ENCODE measurements at regions not wholly inside any gene's neighbourhood (a gene's known extent, or its start where the extent isn't known, plus 50 kb on each side); places are given as distances from the start of the nearest gene placed in this dataset.
"Not testable (repeated sequence)": the region's sequence is repeated elsewhere in the genome, so short reads cannot be mapped to it uniquely, and the experiment has no call there.

DNA sequence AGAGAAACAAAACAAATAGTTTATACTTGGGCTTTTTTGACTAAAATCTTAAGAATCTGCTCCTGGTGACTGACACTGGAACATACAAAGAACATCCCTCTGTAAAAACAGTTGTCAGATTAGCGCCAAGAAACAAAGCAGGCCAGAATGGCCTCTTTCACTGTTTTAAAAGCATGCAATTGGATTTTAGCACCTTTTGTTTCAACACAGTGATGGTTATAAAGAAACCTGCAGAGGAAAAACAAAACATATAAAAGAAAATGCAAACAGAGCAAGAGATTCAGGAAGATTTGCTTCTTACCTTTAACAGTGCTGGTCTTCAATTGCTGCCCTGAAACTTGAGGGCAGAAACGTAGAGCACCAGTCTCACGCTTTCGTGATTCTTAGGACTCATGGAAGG, 652.2 kb upstream of the KCND2 start:
- H3K9me3 ChIP-seq: no peaks in the 10 kb centered on the region
- no peak overlapping the region for H3K4me3 ChIP-seq
- no peaks in the 10 kb centered on the region for H3K4me1 ChIP-seq
- H3K36me3 ChIP-seq (replicated peaks): no peaks in the 10 kb centered on the region
- H3K27me3 ChIP-seq (ENCODE audit: low read depth): no peaks in the 10 kb centered on the region; the same call in 1 of the 2 replicates
- in situ Hi-C loops (cut with MboI; ENCODE audit: low sequenced_read_pairs): no loop called here
- no peak for DNase-seq (ENCODE audit: low spot score in 2 of 2)

- no peaks in the 10 kb centered on the region for H3K36me3 ChIP-seq (replicated peaks)
- H3K9me3 ChIP-seq: no peaks in the 10 kb centered on the region
- in situ Hi-C loops (cut with MboI; ENCODE audit: low sequenced_read_pairs): no loop called here
- no peak for DNase-seq (ENCODE audit: low spot score in 2 of 2)
- no peaks in the 10 kb centered on the region for H3K27me3 ChIP-seq (ENCODE audit: low read depth)
- H3K4me1 ChIP-seq: no peaks in the 10 kb centered on the region
- H3K4me3 ChIP-seq: no peak overlapping the region
These were observed 649.5 kb upstream of the KCND2 start for GRCh38 chr7:119623427-119623826.

- Histone ChIP-seq H3K36me3 (replicated peaks) (no peaks in the 10 kb centered on the region), H3K4me3 (no peak overlapping the region), H3K27me3 (ENCODE audit: low read depth) (no peaks in the 10 kb centered on the region), H3K9me3 (no peaks in the 10 kb centered on the region), H3K4me1 (no peaks in the 10 kb centered on the region)
- no peak for DNase-seq (ENCODE audit: low spot score in 2 of 2)
- in situ Hi-C loops (cut with MboI; ENCODE audit: low sequenced_read_pairs): no loop called here
These were observed 642.5 kb upstream of the KCND2 start for GRCh38 chr7:119630406-119630969.

DNA sequence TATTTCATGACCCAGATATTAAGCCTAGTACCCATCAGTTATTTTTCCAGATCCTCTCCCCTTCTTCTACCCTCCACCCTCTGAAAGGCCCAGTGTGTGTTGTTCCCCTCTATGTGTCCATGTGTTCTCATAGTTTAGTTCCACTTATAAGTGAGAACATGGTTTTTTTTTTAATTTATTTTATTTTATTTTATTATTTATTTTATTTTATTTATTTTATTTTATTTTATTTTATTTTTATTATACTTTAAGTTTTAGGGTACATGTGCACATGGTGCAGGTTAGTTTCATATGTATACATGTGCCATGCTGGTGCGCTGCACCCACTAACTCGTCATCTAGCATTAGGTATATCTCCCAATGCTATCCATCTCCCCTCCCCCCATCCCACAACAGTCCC, 639.2 kb upstream of the KCND2 start:
- H3K36me3 ChIP-seq (replicated peaks); H3K27me3 ChIP-seq (ENCODE audit: low read depth); H3K9me3 ChIP-seq; H3K4me3 ChIP-seq; DNase-seq (ENCODE audit: low spot score in 2 of 2); in situ Hi-C loops (cut with MboI; ENCODE audit: low sequenced_read_pairs); H3K4me1 ChIP-seq: not testable (repeated sequence)

DNA sequence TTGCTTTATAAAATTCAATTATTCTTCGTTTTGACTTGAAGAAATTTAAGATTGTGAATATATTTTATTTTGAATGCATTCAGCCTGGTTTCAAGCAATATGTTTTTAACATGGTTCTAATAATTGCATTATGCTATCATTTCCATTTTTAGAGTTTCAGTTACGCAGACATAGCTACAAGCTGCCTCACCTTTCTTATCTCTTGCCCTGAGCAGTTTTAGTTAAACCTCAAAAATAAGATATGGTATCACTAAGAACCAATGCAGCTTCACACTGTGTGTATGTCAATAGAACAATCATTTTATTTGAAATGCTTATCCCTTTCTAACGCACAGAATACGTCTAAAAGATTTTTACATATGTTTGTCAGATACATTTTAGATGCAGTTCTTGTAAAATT, 632.6 kb upstream of the KCND2 start:
- no peak overlapping the region for H3K4me3 ChIP-seq
- no peaks in the 10 kb centered on the region for H3K4me1 ChIP-seq
- H3K9me3 ChIP-seq: no peaks in the 10 kb centered on the region
- H3K36me3 ChIP-seq (replicated peaks): no peaks in the 10 kb centered on the region
- DNase-seq (ENCODE audit: low spot score in 2 of 2): no peak
- no peaks in the 10 kb centered on the region for H3K27me3 ChIP-seq (ENCODE audit: low read depth)
- in situ Hi-C loops (cut with MboI; ENCODE audit: low sequenced_read_pairs): no loop called here

DNA sequence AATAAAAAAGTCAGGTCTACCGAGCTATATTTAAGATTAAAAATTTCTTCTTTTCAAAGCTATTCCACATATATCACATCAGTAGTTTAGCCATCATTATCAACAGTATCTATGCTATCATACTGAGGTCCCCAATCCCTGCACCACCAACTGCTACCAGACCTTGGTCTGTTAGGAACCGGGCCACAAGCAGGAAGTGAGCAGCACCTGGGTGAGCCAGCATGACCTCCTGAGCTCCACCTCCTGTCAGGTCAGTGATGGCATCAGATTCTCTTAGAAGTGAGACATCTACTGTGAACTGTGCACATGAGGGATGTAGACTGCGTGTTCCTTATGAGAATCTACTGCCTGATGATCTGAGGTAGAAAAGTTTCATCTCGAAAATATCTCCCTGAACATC, 632.1 kb upstream of the KCND2 start:
- H3K36me3 ChIP-seq (replicated peaks): no peaks in the 10 kb centered on the region
- in situ Hi-C loops (cut with MboI; ENCODE audit: low sequenced_read_pairs): no loop called here
- no peak for DNase-seq (ENCODE audit: low spot score in 2 of 2)
- H3K4me3 ChIP-seq: no peak overlapping the region
- no peaks in the 10 kb centered on the region for H3K27me3 ChIP-seq (ENCODE audit: low read depth)
- H3K9me3 ChIP-seq: no peaks in the 10 kb centered on the region
- no peaks in the 10 kb centered on the region for H3K4me1 ChIP-seq

- H3K9me3 ChIP-seq: no peaks in the 10 kb centered on the region
- H3K4me3 ChIP-seq: no peak overlapping the region
- no peaks in the 10 kb centered on the region for H3K4me1 ChIP-seq
- DNase-seq (ENCODE audit: low spot score in 2 of 2): no peak
- H3K27me3 ChIP-seq (ENCODE audit: low read depth): no peaks in the 10 kb centered on the region
- in situ Hi-C loops (cut with MboI; ENCODE audit: low sequenced_read_pairs): no loop called here
- no peaks in the 10 kb centered on the region for H3K36me3 ChIP-seq (replicated peaks)
These were observed 629.4 kb upstream of the KCND2 start for GRCh38 chr7:119643558-119643957.

- Histone ChIP-seq H3K4me1 (no peaks in the 10 kb centered on the region), H3K4me3 (no peak overlapping the region), H3K27me3 (ENCODE audit: low read depth) (no peaks in the 10 kb centered on the region), H3K9me3 (no peaks in the 10 kb centered on the region), H3K36me3 (replicated peaks) (no peaks in the 10 kb centered on the region)
- in situ Hi-C loops (cut with MboI; ENCODE audit: low sequenced_read_pairs): no loop called here
- no peak for DNase-seq (ENCODE audit: low spot score in 2 of 2)
These were observed 625.7 kb upstream of the KCND2 start for GRCh38 chr7:119647286-119647685.

- H3K36me3 ChIP-seq (replicated peaks); in situ Hi-C loops (cut with MboI; ENCODE audit: low sequenced_read_pairs); H3K9me3 ChIP-seq; H3K27me3 ChIP-seq (ENCODE audit: low read depth); DNase-seq (ENCODE audit: low spot score in 2 of 2); H3K4me1 ChIP-seq; H3K4me3 ChIP-seq: not testable (repeated sequence)
These were observed 624.2 kb upstream of the KCND2 start for GRCh38 chr7:119648752-119649151.

GRCh38 chr7:119660080-119660479, 612.9 kb upstream of the KCND2 start:
- no peak overlapping the region for H3K4me3 ChIP-seq
- no peaks in the 10 kb centered on the region for H3K27me3 ChIP-seq (ENCODE audit: low read depth)
- H3K4me1 ChIP-seq: no peaks in the 10 kb centered on the region
- no peaks in the 10 kb centered on the region for H3K36me3 ChIP-seq (replicated peaks)
- in situ Hi-C loops (cut with MboI; ENCODE audit: low sequenced_read_pairs): no loop called here
- DNase-seq (ENCODE audit: low spot score in 2 of 2): no peak
- no peaks in the 10 kb centered on the region for H3K9me3 ChIP-seq

DNA sequence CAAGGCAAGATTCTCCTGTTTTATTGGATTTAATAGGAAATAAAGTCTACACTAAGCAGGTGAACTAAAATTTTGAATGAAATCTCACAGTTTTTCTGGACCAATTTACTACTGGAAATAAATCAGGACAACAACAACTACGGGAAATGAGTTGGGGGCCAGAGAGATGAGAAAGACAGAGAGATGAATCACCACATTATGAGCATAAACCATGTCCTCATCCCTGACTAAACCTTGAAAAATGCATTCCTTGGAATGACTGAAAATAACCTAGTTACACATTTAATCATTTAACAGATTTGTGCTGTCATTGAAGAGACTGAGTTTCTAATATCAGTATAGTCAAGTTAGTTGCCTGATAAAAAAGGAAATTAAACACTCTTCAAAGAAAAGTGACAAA, 608.4 kb upstream of the KCND2 start:
- no peaks in the 10 kb centered on the region for H3K36me3 ChIP-seq (replicated peaks)
- H3K9me3 ChIP-seq: no peaks in the 10 kb centered on the region
- no peak for DNase-seq (ENCODE audit: low spot score in 2 of 2)
- no peaks in the 10 kb centered on the region for H3K4me1 ChIP-seq
- no peak overlapping the region for H3K4me3 ChIP-seq
- in situ Hi-C loops (cut with MboI; ENCODE audit: low sequenced_read_pairs): no loop called here
- no peaks in the 10 kb centered on the region for H3K27me3 ChIP-seq (ENCODE audit: low read depth)

DNA sequence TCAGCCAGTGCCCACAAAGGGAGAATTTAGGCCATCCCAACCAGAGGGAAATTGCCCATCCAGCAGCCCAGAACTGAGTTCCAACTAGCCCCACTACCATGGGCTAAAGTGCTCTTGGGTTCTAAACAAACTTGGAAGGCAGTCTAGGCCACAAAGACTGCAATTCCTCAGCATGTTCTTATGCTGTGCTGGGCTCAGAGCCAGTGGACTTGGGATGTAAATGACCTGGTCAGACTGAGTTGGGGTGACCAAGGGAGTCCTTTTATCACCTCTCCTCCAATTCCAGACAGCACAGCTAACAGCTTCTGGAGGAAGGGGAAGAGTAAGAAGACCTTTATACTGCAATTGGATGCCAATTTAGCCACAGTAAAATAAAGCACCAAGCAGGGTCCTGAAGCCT, 607.2 kb upstream of the KCND2 start:
- in situ Hi-C loops (cut with MboI; ENCODE audit: low sequenced_read_pairs): no loop called here
- no peak overlapping the region for H3K4me3 ChIP-seq
- H3K4me1 ChIP-seq: no peaks in the 10 kb centered on the region
- DNase-seq (ENCODE audit: low spot score in 2 of 2): no peak
- no peaks in the 10 kb centered on the region for H3K36me3 ChIP-seq (replicated peaks)
- no peaks in the 10 kb centered on the region for H3K27me3 ChIP-seq (ENCODE audit: low read depth)
- H3K9me3 ChIP-seq: no peaks in the 10 kb centered on the region

- no peak for DNase-seq (ENCODE audit: low spot score in 2 of 2)
- Histone ChIP-seq H3K36me3 (replicated peaks) (no peaks in the 10 kb centered on the region), H3K27me3 (ENCODE audit: low read depth) (peaks cover 9% of the 10 kb centered on the region), H3K4me1 (no peaks in the 10 kb centered on the region), H3K9me3 (no peaks in the 10 kb centered on the region), H3K4me3 (no peak overlapping the region)
- in situ Hi-C loops (cut with MboI; ENCODE audit: low sequenced_read_pairs): no loop called here
These were observed 591.6 kb upstream of the KCND2 start for GRCh38 chr7:119681336-119681735.

GRCh38 chr7:119684763-119685162, 588.2 kb upstream of the KCND2 start:
- no peaks in the 10 kb centered on the region for H3K9me3 ChIP-seq
- H3K36me3 ChIP-seq (replicated peaks): no peaks in the 10 kb centered on the region
- no peaks in the 10 kb centered on the region for H3K4me1 ChIP-seq
- in situ Hi-C loops (cut with MboI; ENCODE audit: low sequenced_read_pairs): no loop called here
- no peak overlapping the region for H3K4me3 ChIP-seq
- peaks cover 4% of the 10 kb centered on the region; the same call in 1 of the 2 replicates for H3K27me3 ChIP-seq (ENCODE audit: low read depth)
- DNase-seq (ENCODE audit: low spot score in 2 of 2): no peak

- no peaks in the 10 kb centered on the region for H3K27me3 ChIP-seq (ENCODE audit: low read depth)
These were observed 587.1 kb upstream of the KCND2 start for GRCh38 chr7:119685906-119686305.

More at GRCh38 chr7:119685906-119686305, 587.1 kb upstream of the KCND2 start:
- no peak for DNase-seq (ENCODE audit: low spot score in 2 of 2)
- in situ Hi-C loops (cut with MboI; ENCODE audit: low sequenced_read_pairs): no loop called here
- H3K9me3 ChIP-seq: no peaks in the 10 kb centered on the region
- no peak overlapping the region for H3K4me3 ChIP-seq
- H3K36me3 ChIP-seq (replicated peaks): no peaks in the 10 kb centered on the region
- no peaks in the 10 kb centered on the region for H3K4me1 ChIP-seq
